ENCODE measurements at regions not wholly inside any gene's neighbourhood (a gene's known extent, or its start where the extent isn't known, plus 50 kb on each side); places are given as distances from the start of the nearest gene placed in this dataset.

DNA sequence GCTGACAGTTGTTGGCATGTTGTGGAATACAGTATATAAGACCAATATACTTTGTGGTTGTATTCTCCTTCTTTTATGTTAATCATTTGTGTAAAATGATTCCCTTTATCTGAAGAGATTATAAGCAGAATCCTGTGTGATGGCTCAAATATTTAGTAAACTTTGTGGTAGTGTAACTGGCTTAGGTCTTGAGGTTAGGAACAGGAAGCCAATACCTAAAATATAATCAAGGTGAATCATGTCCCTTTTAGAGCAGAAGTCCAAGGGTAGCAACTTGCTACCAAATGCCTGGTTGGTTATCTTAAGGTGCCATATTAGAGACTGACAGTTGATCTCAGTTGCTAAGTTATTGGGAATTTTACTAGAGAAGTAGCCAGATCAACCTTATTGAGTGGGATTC lies 398.5 kb upstream of the ADAMTS5 start:
- no peak overlapping the region for H3K27ac Mint-ChIP-seq (ENCODE audit: unreplicated experiment)
- TF ChIP-seq, protein P1, sequence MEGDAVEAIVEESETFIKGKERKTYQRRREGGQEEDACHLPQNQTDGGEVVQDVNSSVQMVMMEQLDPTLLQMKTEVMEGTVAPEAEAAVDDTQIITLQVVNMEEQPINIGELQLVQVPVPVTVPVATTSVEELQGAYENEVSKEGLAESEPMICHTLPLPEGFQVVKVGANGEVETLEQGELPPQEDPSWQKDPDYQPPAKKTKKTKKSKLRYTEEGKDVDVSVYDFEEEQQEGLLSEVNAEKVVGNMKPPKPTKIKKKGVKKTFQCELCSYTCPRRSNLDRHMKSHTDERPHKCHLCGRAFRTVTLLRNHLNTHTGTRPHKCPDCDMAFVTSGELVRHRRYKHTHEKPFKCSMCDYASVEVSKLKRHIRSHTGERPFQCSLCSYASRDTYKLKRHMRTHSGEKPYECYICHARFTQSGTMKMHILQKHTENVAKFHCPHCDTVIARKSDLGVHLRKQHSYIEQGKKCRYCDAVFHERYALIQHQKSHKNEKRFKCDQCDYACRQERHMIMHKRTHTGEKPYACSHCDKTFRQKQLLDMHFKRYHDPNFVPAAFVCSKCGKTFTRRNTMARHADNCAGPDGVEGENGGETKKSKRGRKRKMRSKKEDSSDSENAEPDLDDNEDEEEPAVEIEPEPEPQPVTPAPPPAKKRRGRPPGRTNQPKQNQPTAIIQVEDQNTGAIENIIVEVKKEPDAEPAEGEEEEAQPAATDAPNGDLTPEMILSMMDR (IDR thresholded peaks at IDR 0.05; ENCODE audit: partially characterized antibody, unreplicated experiment): no peak
- H3K27me3 Mint-ChIP-seq (ENCODE audit: unreplicated experiment): peaks cover 2% of the 10 kb centered on the region
- no peak for DNase-seq
- H3K4me3 Mint-ChIP-seq (ENCODE audit: unreplicated experiment): no peak overlapping the region
- no peaks in the 10 kb centered on the region for H3K4me1 Mint-ChIP-seq (ENCODE audit: low read depth, unreplicated experiment)
- H3K9me3 Mint-ChIP-seq (ENCODE audit: unreplicated experiment): no peaks in the 10 kb centered on the region
- no peaks in the 10 kb centered on the region for H3K36me3 Mint-ChIP-seq (ENCODE audit: unreplicated experiment)

DNA sequence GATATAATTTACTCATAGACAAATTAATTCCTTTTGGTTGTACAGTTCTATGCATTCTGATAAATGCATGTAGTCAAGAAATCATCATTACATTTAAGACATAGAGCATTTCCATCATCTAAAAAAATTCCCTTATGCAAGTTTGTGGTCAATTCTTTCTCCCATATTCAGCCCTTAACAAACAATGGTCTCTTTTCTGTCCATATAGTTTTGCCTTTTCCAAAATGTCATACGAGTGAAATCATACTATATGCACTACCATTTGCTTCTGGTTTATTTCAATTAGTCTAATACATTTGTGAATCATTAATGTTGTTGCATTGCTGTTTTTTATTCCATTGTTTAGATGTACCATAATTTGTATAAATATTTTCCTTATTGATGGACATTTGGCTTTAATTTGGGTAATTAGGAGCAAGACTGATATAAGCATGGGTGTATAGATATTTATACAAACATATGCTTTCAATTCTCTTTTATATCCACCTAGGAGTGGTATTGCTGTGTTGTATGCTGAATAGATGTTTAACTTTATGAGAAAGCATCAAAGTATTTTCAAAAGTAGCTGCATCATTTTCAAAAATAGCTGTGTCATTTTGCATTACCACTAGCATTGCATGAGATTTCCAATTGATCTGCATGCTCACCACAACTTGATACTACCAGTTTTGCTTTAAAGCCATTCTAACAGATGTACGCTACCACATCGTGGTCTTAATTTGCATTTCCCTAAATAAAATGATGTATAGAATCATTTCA lies 397.0 kb upstream of the ADAMTS5 start:
- H3K27me3 Mint-ChIP-seq (ENCODE audit: unreplicated experiment): peaks cover 2% of the 10 kb centered on the region
- no peaks in the 10 kb centered on the region for H3K36me3 Mint-ChIP-seq (ENCODE audit: unreplicated experiment)
- H3K9me3 Mint-ChIP-seq (ENCODE audit: unreplicated experiment): no peaks in the 10 kb centered on the region
- H3K4me1 Mint-ChIP-seq (ENCODE audit: low read depth, unreplicated experiment): no peaks in the 10 kb centered on the region
- no peak overlapping the region for H3K27ac Mint-ChIP-seq (ENCODE audit: unreplicated experiment)
- TF ChIP-seq, protein P1 (IDR thresholded peaks at IDR 0.05; ENCODE audit: partially characterized antibody, unreplicated experiment): no peak
- H3K4me3 Mint-ChIP-seq (ENCODE audit: unreplicated experiment): no peak overlapping the region
- DNase-seq: no peak

DNA sequence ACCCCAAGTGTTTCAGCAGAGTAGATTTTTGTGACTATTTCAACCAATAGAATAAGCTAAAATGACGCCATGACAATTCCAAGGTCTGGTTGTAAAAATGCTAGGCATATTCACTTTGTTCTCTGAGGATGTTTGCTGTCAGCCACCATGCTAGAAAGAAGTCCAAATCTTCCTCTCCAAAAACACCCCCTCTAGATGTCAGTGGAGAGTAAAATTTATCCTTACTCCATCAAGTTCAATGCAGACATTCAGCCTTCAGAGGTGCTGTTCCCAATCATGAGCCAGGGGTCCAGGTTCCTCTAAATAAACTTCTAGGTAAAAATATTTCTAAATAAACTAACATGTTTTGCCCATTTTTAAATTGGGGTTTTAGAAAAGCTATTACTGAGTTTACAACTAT lies 395.4 kb upstream of the ADAMTS5 start:
- no peaks in the 10 kb centered on the region for H3K9me3 Mint-ChIP-seq (ENCODE audit: unreplicated experiment)
- H3K27ac Mint-ChIP-seq (ENCODE audit: unreplicated experiment): no peak overlapping the region
- DNase-seq: no peak
- TF ChIP-seq, protein P1 (IDR thresholded peaks at IDR 0.05; ENCODE audit: partially characterized antibody, unreplicated experiment): no peak
- no peak overlapping the region for H3K4me3 Mint-ChIP-seq (ENCODE audit: unreplicated experiment)
- H3K27me3 Mint-ChIP-seq (ENCODE audit: unreplicated experiment): peaks cover 2% of the 10 kb centered on the region
- no peaks in the 10 kb centered on the region for H3K4me1 Mint-ChIP-seq (ENCODE audit: low read depth, unreplicated experiment)
- no peaks in the 10 kb centered on the region for H3K36me3 Mint-ChIP-seq (ENCODE audit: unreplicated experiment)

DNA sequence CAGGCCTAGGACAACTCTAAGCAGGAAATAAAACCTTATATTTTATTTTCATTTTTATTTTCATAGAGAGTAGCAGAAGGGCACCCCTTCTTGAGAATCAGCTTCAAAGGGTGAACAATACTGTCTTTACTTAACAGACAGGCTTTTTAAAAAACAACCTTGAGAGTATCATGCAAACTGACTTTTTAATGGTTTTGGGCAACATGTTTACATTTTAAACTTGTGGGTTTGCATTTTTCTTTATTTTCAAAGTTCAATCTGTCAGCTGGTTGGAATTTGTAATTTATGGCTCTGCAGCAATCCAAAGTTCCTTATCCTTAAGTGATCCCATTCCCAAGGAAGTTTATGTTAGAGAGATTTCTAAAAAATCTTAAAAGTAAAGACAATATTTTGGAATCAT lies 392.3 kb upstream of the ADAMTS5 start:
- H3K36me3 Mint-ChIP-seq (ENCODE audit: unreplicated experiment): no peaks in the 10 kb centered on the region
- H3K9me3 Mint-ChIP-seq (ENCODE audit: unreplicated experiment): no peaks in the 10 kb centered on the region
- peaks cover 2% of the 10 kb centered on the region for H3K27me3 Mint-ChIP-seq (ENCODE audit: unreplicated experiment)
- no peak overlapping the region for H3K27ac Mint-ChIP-seq (ENCODE audit: unreplicated experiment)
- no peak for DNase-seq
- TF ChIP-seq, protein P1 (IDR thresholded peaks at IDR 0.05; ENCODE audit: partially characterized antibody, unreplicated experiment): no peak
- H3K4me3 Mint-ChIP-seq (ENCODE audit: unreplicated experiment): no peak overlapping the region
- no peaks in the 10 kb centered on the region for H3K4me1 Mint-ChIP-seq (ENCODE audit: low read depth, unreplicated experiment)

DNA sequence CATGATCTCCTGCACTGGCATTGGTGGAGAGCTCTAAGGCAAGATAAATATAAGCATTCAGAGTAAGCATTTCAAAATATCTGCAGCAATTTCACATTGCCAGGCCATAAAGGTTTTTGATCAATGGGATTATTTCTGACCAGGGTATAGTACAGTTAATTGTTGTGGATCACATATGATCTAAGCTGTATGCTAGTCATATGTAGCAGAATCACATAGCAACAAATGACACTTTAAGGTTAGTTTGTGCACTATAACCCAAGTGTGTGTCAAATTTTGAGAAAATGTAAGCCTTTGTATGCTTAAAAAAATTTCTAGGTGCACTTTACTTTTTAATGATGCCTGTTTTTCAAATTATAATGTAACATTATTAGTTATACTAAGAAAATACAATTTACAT lies 386.0 kb upstream of the ADAMTS5 start:
- H3K36me3 Mint-ChIP-seq (ENCODE audit: unreplicated experiment): no peaks in the 10 kb centered on the region
- DNase-seq: no peak
- no peaks in the 10 kb centered on the region for H3K27me3 Mint-ChIP-seq (ENCODE audit: unreplicated experiment)
- no peaks in the 10 kb centered on the region for H3K9me3 Mint-ChIP-seq (ENCODE audit: unreplicated experiment)
- H3K4me3 Mint-ChIP-seq (ENCODE audit: unreplicated experiment): no peak overlapping the region
- H3K4me1 Mint-ChIP-seq (ENCODE audit: low read depth, unreplicated experiment): no peaks in the 10 kb centered on the region
- TF ChIP-seq, protein P1 (IDR thresholded peaks at IDR 0.05; ENCODE audit: partially characterized antibody, unreplicated experiment): no peak
- no peak overlapping the region for H3K27ac Mint-ChIP-seq (ENCODE audit: unreplicated experiment)
